ENCODE measurements at regions not wholly inside any gene's neighbourhood (a gene's known extent, or its start where the extent isn't known, plus 50 kb on each side); places are given as distances from the start of the nearest gene placed in this dataset.
"Not testable (repeated sequence)": the region's sequence is repeated elsewhere in the genome, so short reads cannot be mapped to it uniquely, and the experiment has no call there.

GRCh38 chr10:33012306-33012705 lies 54.3 kb upstream of the ITGB1 start:
- peaks cover 29% of the 10 kb centered on the region for H3K4me1 Mint-ChIP-seq (ENCODE audit: low read depth, unreplicated experiment)

GRCh38 chr10:33010132-33011037 lies 52.4 kb upstream of the ITGB1 start:
- Mint-ChIP-seq H3K4me3 (ENCODE audit: unreplicated experiment) (no peak overlapping the region), H3K9me3 (ENCODE audit: unreplicated experiment) (peaks cover 7% of the 10 kb centered on the region), H3K4me1 (ENCODE audit: low read depth, unreplicated experiment) (peaks cover 25% of the 10 kb centered on the region), H3K27ac (ENCODE audit: unreplicated experiment) (no peak overlapping the region), H3K27me3 (ENCODE audit: unreplicated experiment) (peaks cover 1% of the 10 kb centered on the region), H3K36me3 (ENCODE audit: unreplicated experiment) (no peaks in the 10 kb centered on the region)
- no peak for DNase-seq
- peak; percentile 66 for TF ChIP-seq CTCF (IDR thresholded peaks at IDR 0.05; ENCODE audit: partially characterized antibody, unreplicated experiment)

More at GRCh38 chr10:33012306-33012705, 54.3 kb upstream of the ITGB1 start:
- DNase-seq, result peak; percentile 19
- peaks cover 3% of the 10 kb centered on the region for H3K27me3 Mint-ChIP-seq (ENCODE audit: unreplicated experiment)
- no peak overlapping the region for H3K27ac Mint-ChIP-seq (ENCODE audit: unreplicated experiment)
- no peak overlapping the region for H3K4me3 Mint-ChIP-seq (ENCODE audit: unreplicated experiment)
- TF ChIP-seq CTCF (IDR thresholded peaks at IDR 0.05; ENCODE audit: partially characterized antibody, unreplicated experiment), result no peak
- peaks cover 5% of the 10 kb centered on the region for H3K36me3 Mint-ChIP-seq (ENCODE audit: unreplicated experiment)
- peaks cover 9% of the 10 kb centered on the region for H3K9me3 Mint-ChIP-seq (ENCODE audit: unreplicated experiment)

GRCh38 chr10:33009244-33010131 lies 51.5 kb upstream of the ITGB1 start:
- Mint-ChIP-seq H3K36me3 (ENCODE audit: unreplicated experiment) (no peaks in the 10 kb centered on the region), H3K27ac (ENCODE audit: unreplicated experiment) (no peak overlapping the region), H3K4me3 (ENCODE audit: unreplicated experiment) (peak overlapping the region; percentile 1), H3K9me3 (ENCODE audit: unreplicated experiment) (peaks cover 7% of the 10 kb centered on the region), H3K4me1 (ENCODE audit: low read depth, unreplicated experiment) (peaks cover 27% of the 10 kb centered on the region), H3K27me3 (ENCODE audit: unreplicated experiment) (peaks cover 1% of the 10 kb centered on the region)
- no peak for TF ChIP-seq CTCF (IDR thresholded peaks at IDR 0.05; ENCODE audit: partially characterized antibody, unreplicated experiment)
- no peak for DNase-seq

- peak; percentile 59 for DNase-seq
- Mint-ChIP-seq H3K9me3 (ENCODE audit: unreplicated experiment) (peaks cover 7% of the 10 kb centered on the region), H3K27me3 (ENCODE audit: unreplicated experiment) (peaks cover 1% of the 10 kb centered on the region), H3K27ac (ENCODE audit: unreplicated experiment) (no peak overlapping the region), H3K4me3 (ENCODE audit: unreplicated experiment) (no peak overlapping the region), H3K4me1 (ENCODE audit: low read depth, unreplicated experiment) (peaks cover 27% of the 10 kb centered on the region), H3K36me3 (ENCODE audit: unreplicated experiment) (no peaks in the 10 kb centered on the region)
- peak; percentile 95 for TF ChIP-seq CTCF (IDR thresholded peaks at IDR 0.05; ENCODE audit: partially characterized antibody, unreplicated experiment)
These were observed 50.6 kb upstream of the ITGB1 start for GRCh38 chr10:33008499-33009243.

GRCh38 chr10:33007731-33008381 lies 49.8 kb upstream of the ITGB1 start:
- H3K4me1 Mint-ChIP-seq (ENCODE audit: low read depth, unreplicated experiment), result peaks cover 27% of the 10 kb centered on the region
- not testable (repeated sequence) for H3K4me3 Mint-ChIP-seq (ENCODE audit: unreplicated experiment); DNase-seq; H3K27me3 Mint-ChIP-seq (ENCODE audit: unreplicated experiment); H3K27ac Mint-ChIP-seq (ENCODE audit: unreplicated experiment); H3K9me3 Mint-ChIP-seq (ENCODE audit: unreplicated experiment); H3K36me3 Mint-ChIP-seq (ENCODE audit: unreplicated experiment)
